Heart left ventricle (tissue), 16 donors: ENCODE measurements at regions not wholly inside any gene's neighbourhood (a gene's known extent, or its start where the extent isn't known, plus 50 kb on each side); places are given as distances from the start of the nearest gene placed in this dataset.

Source experiments
- ATAC-seq, 4 donors: fragments of 200-7000 bp; cut with Tn5 transposase; one replicate each; pipeline ENCODE4 v1.9.1; 2020 to 2022; ENCODE audit warnings: moderate library complexity in 4 of 4, mild to moderate bottlenecking in 3 of 4, moderate number of reproducible peaks in 1 of 4
- DNase-seq, 5 donors: peaks; one replicate each; pipeline ENCODE4 v3.0.0-alpha.2; 2020
- H3K27ac ChIP-seq, 12 donors: fragments of 200-600 bp; sonication (generic) in 4 of 12; one replicate each; pipeline versions ENCODE4 v1.5.0 to v1.8.0; 2016 to 2022; ENCODE audit warnings: mild to moderate bottlenecking in 2 of 12
- H3K27me3 ChIP-seq, 9 donors: fragments of 200-600 bp; sonication (generic) in 2 of 9; one replicate each; pipeline versions ENCODE4 v1.5.1 to v1.8.0; 2016 to 2022; ENCODE audit warnings: mild to moderate bottlenecking in 3 of 9
- H3K36me3 ChIP-seq, 9 donors: fragments of 200-600 bp; sonication (generic) in 2 of 9; one replicate each; pipeline versions ENCODE4 v1.5.0 to v1.8.0; 2018 to 2022; ENCODE audit warnings: mild to moderate bottlenecking in 2 of 9
- H3K4me1 ChIP-seq, 12 donors: fragments of 200-600 bp; sonication (generic) in 4 of 12; one replicate each; pipeline versions ENCODE4 v1.5.0 to v1.8.0; 2016 to 2022; ENCODE audit warnings: mild to moderate bottlenecking in 3 of 12
- H3K4me3 ChIP-seq, 12 donors: fragments of 200-600 bp; sonication (generic) in 4 of 12; one replicate each; pipeline versions ENCODE4 v1.5.0 to v1.8.0; 2017 to 2022; ENCODE audit warnings: mild to moderate bottlenecking in 9 of 12, moderate library complexity in 4 of 12
- H3K9me3 ChIP-seq, 12 donors: fragments of 200-600 bp; sonication (generic) in 4 of 12; one replicate each; pipeline versions ENCODE4 v1.5.0 to v1.8.0; 2016 to 2022; ENCODE audit warnings: mild to moderate bottlenecking in 1 of 12
- POLR2A ChIP-seq, 2 donors: fragments of 450-650 bp; IDR thresholded peaks; one replicate each; pipeline ENCODE4 v1.6.1; 2017; ENCODE audit warnings: antibody characterized with exemption in 2 of 2, mild to moderate bottlenecking in 2 of 2, moderate library complexity in 2 of 2
- WGBS, 4 donors: extraction: QIAGEN DNeasy Blood & Tissue Kit in 2 of 4; methylation state at CpG; one replicate each; pipeline versions ENCODE4 v1.1.5 to v1.1.7; 2013 to 2018; 5-methylcytosine and 5-hydroxymethylcytosine counted together
- intact Hi-C, 10 donors: fragments of 100-400 bp; cut with DNase I; formaldehyde crosslinking; loops; one replicate each; pipeline versions ENCODE4 v1.11.1 to v1.14.2; 2022
- TF ChIP-seq, protein P1 (sequence below), 12 donors: fragments of 200-600 bp; sonication (generic) in 4 of 12; IDR thresholded peaks; one replicate each; pipeline versions ENCODE4 v1.5.0 to v1.8.0; 2018 to 2022; ENCODE audit warnings: antibody characterized with exemption in 12 of 12, mild to moderate bottlenecking in 5 of 12
- donor health status: ischemic (EF 13 %, LVEDD 7.1; RV severe dilation, severe dysfunction).
- donor health status: healthy with polysubstance abuse.
- donor health status: DM: no; HTN: yes; CAD: no.
- donor health status: DM: no; HTN: no; CAD: no.
- donor health status: ischemic (EF 25% LVEDD 6.9; RV normal size, moderate dysfunction).
- donor health status: ischemic (EF 25% LVEDD 5.7; RV mildly dilated, moderate dysfunction).
- donor health status: healthy.
- donor health status: DM: yes; HTN: yes; CAD: no.
- donor health status: ischemic (EF 35%, LVEDD 5.7; RV mildly dilated, moderate dysfunction).
- donor health status: nonischemic (EF 11% LVEDD 7.7; RV severe dilation, severe dysfunction).
- donor health status: DM: yes; HTN: yes; CAD: no.
- donor health status: PGD.
- donor health status: ischemic (EF 29% LVEDD 5.4; RV normal size, mild dysfunction).
- donor health status: nonischemic (EF 23%, LVEDD 6.1; RV moderate dilation, normal function).

DNA sequence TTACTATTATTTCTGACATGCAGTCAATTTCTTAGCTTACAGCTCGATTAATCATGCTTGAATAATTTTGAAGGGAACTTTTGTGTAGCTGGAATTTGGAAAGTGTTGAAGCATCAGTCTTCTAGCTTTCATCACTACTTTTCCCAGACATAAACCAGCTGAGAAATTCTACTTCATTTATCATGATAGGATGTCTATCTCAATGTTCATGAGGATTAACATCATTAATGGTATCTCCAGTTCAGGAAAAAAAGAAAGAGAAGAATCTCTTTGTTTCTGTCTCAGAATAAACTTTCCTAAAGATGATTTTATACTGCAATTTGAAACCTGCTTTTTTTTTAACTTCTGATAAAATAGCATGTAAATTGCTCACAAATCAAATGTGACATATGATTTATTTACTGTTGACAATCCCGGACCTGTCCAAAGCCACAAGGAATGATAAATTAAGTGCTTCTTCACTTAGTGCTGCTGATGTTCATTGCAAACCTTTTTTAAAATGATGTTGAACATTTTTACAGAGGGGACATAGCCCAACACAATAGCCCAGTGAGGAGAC, 412.1 kb upstream of the CLINT1 start:
- H3K36me3 ChIP-seq = no peaks in the 10 kb centered on the region
- no peak overlapping the region for H3K27ac ChIP-seq
- intact Hi-C loops = no loop called here
- no peak overlapping the region for H3K4me3 ChIP-seq
- TF ChIP-seq POLR2A (IDR thresholded peaks at IDR 0.05) = no peak
- TF ChIP-seq, protein P1, sequence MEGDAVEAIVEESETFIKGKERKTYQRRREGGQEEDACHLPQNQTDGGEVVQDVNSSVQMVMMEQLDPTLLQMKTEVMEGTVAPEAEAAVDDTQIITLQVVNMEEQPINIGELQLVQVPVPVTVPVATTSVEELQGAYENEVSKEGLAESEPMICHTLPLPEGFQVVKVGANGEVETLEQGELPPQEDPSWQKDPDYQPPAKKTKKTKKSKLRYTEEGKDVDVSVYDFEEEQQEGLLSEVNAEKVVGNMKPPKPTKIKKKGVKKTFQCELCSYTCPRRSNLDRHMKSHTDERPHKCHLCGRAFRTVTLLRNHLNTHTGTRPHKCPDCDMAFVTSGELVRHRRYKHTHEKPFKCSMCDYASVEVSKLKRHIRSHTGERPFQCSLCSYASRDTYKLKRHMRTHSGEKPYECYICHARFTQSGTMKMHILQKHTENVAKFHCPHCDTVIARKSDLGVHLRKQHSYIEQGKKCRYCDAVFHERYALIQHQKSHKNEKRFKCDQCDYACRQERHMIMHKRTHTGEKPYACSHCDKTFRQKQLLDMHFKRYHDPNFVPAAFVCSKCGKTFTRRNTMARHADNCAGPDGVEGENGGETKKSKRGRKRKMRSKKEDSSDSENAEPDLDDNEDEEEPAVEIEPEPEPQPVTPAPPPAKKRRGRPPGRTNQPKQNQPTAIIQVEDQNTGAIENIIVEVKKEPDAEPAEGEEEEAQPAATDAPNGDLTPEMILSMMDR (IDR thresholded peaks at IDR 0.05) = no peak
- no peaks in the 10 kb centered on the region for H3K27me3 ChIP-seq
- 52 to 78% (median 71%) methylated on average over 2 of the region's 2 CpGs for WGBS, 4 donors
- H3K9me3 ChIP-seq = peaks cover 0 to 19% (median 5%) of the 10 kb centered on the region in 12 donors
- DNase-seq (no peak), ATAC-seq (no peak)
- no peaks in the 10 kb centered on the region for H3K4me1 ChIP-seq

DNA sequence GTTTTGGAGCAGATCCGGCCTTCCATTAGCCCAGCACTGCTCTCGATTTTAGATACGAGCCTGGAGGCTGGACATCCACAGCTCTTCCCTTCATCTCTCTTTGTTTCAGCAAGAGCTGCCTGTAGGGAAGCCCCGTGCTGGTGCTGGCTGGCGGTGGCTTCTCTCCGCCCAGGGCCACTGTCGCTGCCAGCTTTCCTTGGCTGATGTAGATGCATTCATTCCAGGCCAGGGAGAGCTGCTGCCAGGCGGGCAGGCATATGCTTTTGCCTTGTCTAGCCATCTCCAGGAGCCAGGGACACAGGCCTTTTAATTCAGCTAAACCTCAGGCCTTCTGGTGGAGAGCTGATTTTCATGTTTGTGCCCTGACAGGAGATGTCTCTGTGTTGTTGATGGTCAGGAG, 409.3 kb upstream of the CLINT1 start:
- ATAC-seq = no peak
- intact Hi-C loops = no loop called here

GRCh38 chr5:158267228-158267627, 408.3 kb upstream of the CLINT1 start:
- TF ChIP-seq, protein P1 (IDR thresholded peaks at IDR 0.05) = no peak
- TF ChIP-seq POLR2A (IDR thresholded peaks at IDR 0.05) = no peak
- no peak overlapping the region for H3K4me3 ChIP-seq
- no peaks in the 10 kb centered on the region for H3K36me3 ChIP-seq
- H3K9me3 ChIP-seq = peaks cover 0 to 19% (median 5%) of the 10 kb centered on the region in 12 donors
- no peak for ATAC-seq
- DNase-seq = no peak
- intact Hi-C loops = no loop called here
- H3K27ac ChIP-seq = no peak overlapping the region
- no peaks in the 10 kb centered on the region for H3K27me3 ChIP-seq
- peaks cover 0 to 8% (median 0%) of the 10 kb centered on the region in 12 donors for H3K4me1 ChIP-seq
- WGBS, 4 donors = 82 to 96% (median 91%) methylated on average over 2 of the region's 2 CpGs

More for the DNA sequence above, 409.3 kb upstream of the CLINT1 start:
- WGBS, 4 donors = 88 to 95% (median 93%) methylated on average over 8 of the region's 8 CpGs
- Histone ChIP-seq H3K4me3 (no peak overlapping the region), H3K36me3 (no peaks in the 10 kb centered on the region), H3K27ac (no peak overlapping the region), H3K27me3 (no peaks in the 10 kb centered on the region), H3K4me1 (peaks cover 0 to 8% (median 0%) of the 10 kb centered on the region in 12 donors), H3K9me3 (peaks cover 0 to 19% (median 5%) of the 10 kb centered on the region in 12 donors)
- DNase-seq = peak in 1 of 5 donors; percentile 45
- no peak for TF ChIP-seq POLR2A (IDR thresholded peaks at IDR 0.05)
- TF ChIP-seq, protein P1 (IDR thresholded peaks at IDR 0.05) = no peak

DNA sequence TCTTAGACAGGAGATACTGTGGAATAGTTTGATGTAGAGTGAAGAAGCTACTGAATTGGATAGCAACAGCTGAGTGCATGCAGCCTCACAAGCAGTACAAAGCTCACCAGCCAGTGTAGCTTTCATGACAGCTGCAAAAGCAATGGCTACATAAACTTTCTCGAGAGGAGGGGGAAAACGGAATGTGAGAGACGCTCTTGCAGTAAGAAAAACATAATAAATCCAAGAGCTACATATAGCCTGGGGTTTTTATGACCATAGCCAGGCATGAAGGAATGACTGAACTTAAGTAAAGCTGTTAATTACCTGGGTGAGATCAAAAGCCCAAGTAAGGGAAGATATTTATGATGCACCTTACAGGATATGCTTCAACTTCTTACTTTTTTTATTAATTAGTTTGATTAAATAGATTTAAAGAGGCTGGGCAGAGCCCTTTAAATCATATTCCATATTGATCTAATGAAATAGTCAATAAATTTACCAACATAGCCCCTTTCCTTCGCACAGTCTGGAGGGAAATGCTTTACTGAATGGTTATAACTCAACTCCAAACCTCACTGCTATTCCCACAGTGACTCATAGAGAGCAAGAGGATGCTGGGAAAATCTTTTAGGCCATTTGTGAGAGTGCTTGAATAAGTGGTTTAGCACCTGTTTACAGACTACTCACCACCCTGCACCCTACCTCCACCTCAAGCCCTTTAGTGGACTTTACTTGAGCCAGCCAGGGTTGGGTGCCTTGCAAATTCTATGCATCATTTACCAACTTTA, 407.2 kb upstream of the CLINT1 start:
- Histone ChIP-seq H3K4me3 (no peak overlapping the region), H3K4me1 (peaks cover 0 to 8% (median 0%) of the 10 kb centered on the region in 12 donors), H3K27ac (no peak overlapping the region), H3K9me3 (peaks cover 0 to 19% (median 5%) of the 10 kb centered on the region in 12 donors), H3K27me3 (no peaks in the 10 kb centered on the region), H3K36me3 (no peaks in the 10 kb centered on the region)
- TF ChIP-seq POLR2A (IDR thresholded peaks at IDR 0.05) = no peak
- TF ChIP-seq, protein P1 (IDR thresholded peaks at IDR 0.05) = no peak
- no peak for DNase-seq
- no peak for ATAC-seq
- intact Hi-C loops = no loop called here
- 83 to 90% (median 87%) methylated on average over 4 of the region's 4 CpGs for WGBS, 4 donors
